ENCODE measurements at regions not wholly inside any gene's neighbourhood (a gene's known extent, or its start where the extent isn't known, plus 50 kb on each side); places are given as distances from the start of the nearest gene placed in this dataset.
A peak's percentile ranks its signal among the peaks of the same experiment; 100 is the strongest.
"Not testable (repeated sequence)": the region's sequence is repeated elsewhere in the genome, so short reads cannot be mapped to it uniquely, and the experiment has no call there.

- DNase-seq, result no peak
Observed at GRCh38 chr18:61669320-61669719, 223.5 kb downstream of the RNF152 start.

DNA sequence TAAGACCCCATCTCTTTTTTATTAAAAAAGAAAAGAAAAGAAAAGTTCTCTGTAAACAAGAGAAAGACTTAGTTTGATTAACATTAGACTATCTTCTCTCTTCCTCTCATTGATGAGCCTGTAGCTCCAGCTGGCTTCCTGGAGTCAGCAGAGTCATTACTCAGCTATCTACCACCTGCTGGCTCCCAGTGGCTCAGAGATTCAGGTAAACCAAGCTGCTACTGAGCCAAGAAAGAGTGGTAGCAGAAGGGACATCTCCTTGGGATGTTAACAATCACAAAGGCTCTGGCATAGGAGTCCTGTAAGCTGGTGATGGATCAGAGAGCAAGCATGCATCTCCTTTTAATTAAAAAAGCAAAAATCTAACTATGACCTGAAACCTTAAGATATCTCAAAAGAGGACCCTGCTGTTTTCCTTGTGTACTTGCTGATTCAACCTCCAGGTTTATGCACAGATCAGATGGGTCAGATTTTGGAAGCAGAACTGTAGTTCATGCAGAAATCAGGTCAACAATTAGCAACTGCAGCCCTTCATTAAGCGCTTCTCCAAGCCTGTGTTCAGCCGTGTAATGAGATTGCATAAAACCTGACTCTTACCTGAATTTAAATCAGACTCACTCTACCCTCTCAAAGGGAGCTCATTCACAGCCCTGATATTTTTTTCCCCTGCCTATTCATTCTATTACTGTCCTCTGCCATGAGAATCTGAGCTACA lies 225.8 kb downstream of the RNF152 start:
- no peak for DNase-seq

DNA sequence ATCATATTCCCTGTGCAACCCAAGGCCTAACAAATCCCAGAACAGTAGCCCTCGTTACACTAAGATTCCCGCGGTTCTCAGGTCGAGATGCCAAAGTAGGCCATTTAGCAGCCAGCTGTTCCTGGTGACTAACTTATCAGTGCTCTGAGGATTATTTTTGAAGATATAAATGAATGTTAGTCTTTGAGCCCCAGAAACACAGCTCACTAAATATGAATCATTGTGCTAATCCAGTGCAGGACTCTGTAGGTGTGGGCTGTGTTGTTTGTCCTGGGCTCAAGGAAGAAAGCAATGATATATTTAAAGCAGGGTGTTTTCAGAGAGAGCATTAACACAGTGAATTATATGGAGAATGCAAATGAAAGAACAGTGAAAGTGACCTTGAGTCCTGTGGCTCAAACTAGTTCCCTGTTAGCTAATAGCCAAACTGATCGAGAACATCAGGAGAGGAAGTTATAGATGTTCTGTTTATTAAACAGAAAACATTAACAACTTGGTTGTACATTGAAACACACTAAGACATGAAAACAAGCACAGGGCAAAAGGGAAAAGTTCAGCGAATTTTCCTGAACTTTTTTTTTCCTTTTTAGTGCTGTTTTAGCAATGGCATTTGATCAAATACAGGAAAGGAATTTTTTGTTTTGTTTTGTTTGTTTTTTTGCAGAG lies 228.3 kb downstream of the RNF152 start:
- DNase-seq, result no peak

GRCh38 chr18:61662726-61663125 lies 230.1 kb downstream of the RNF152 start:
- no peak for DNase-seq

GRCh38 chr18:61658431-61658830 lies 234.4 kb downstream of the RNF152 start:
- no peak for DNase-seq

DNA sequence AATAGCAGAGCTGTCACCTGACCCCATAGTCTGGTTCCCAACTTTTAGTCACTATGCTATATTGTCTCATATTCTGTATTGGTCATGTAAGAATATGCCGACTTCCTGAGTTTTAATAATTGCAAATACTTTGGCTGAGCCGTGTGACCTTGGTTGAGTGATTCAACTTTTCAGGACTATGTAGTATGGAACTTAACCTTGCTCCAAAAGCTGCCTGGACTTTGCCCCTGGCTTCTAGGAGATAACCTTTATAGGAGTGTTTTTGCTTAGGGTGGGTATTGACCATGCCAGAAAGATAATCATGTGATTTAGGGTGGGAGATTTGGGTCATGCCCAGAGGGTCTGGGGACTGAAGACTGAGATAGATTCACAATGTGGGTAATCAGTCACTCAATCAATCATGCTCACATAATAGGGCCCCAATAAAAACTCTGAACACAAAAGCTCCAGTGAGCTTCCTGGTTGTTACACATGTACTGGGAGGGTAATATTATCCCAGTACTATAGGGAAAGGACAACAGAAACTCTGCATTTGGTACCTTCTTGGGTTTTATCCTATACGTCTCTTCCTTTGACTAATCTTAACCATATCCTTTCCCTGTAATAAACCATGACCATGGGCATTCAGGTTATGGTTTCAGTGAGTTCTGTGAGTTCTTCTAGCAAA lies 235.6 kb downstream of the RNF152 start:
- DNase-seq, result no peak

DNA sequence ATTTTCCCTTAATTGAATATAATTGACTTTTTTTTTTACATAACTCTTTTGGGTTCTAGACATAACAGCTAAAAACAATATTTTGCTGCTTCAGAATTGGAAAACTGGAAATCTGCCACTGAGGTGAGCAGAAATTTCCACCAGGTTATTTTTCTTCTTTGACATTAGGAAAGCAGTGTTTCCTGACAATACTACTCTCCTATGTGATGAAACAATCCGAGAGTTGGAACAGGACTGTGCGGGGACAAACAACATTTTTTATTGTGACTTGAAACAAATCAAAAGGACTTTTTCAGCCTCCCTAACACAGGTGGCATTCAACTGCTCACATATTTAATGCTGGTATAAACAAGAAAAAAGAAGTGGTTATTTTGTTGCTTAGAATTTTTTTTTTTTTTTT lies 237.2 kb downstream of the RNF152 start:
- no peak for DNase-seq

GRCh38 chr18:61653823-61654551 lies 238.8 kb downstream of the RNF152 start:
- no peak for DNase-seq

DNA sequence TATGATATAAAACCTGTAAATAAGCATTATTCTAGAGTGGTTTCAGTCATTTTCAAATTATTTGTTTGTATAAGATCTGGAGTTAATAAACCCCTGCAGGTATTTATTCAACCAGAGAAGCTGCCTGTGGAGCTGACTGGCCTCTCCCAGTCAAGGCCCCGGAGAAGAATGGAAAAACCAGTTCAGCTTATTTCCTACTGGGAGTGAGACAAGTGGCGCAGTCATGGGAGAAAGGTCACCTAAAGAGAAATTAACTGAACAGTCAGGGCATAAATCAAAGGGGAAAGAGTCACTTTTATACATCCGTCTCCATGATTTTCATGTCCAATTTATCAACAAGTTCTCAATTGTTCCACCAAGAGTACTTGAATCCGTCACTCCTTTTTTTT lies 240.9 kb downstream of the RNF152 start:
- no peak for DNase-seq

GRCh38 chr18:61651145-61651879 lies 241.5 kb downstream of the RNF152 start:
- no peak for DNase-seq

DNA sequence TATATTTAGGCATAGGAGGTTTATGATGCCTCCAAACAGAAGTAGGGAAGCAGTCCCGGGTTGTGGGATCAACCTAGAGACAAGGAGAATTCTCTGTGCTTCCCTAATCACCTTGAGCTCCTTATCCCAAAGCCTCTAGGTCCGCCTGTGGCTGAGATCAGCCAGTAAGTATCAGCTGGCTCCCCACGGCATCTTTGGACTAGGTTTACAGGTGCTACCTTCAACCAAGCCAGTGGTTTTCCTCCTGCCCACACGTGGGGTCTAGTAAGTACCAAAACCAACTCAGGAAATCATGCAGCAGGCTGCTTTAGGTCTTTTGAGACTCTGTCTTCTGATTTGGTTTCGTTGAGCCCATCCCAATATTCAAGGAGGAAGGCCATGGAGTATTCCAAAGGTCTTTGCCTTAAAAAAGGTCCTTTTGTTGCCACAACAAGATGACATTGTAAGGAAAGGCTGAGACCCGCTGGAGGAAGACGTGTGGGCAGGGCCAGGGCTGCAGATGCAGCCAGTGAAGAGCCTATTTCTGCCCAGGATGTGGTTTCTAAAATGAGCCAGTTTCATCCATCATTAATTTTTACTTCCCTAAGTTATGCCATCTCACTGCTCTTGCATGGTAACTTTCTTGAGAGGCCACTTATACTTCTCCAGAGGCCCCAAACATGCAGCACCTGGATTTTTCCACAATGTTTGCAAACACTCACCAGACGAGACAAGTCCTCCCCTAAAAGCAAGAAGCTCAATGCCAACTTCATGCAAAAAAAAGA lies 248.7 kb downstream of the RNF152 start:
- no peak for DNase-seq

DNA sequence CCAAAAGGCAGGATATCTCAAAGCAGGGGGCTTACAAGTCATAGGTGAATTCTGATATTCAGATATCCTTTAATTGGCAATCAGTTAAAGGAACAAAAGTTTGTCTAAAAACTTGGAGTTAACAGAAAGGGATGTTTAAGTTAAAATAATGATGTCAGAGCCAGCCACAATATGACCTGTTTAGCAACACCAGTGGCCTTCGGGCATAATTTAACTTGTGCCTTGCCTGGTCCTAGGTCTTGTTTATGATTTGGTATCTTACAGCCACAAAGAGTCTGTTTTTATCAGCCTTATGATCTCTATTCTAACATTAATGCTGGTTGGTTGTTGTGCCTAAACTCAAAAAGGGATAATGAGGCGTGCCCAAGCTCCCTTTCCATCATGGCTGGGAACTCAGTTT lies 252.9 kb downstream of the RNF152 start:
- no peak for DNase-seq

GRCh38 chr18:61637905-61638595 lies 254.8 kb downstream of the RNF152 start:
- no peak for DNase-seq

GRCh38 chr18:61637319-61637718 lies 255.5 kb downstream of the RNF152 start:
- DNase-seq, result no peak

DNA sequence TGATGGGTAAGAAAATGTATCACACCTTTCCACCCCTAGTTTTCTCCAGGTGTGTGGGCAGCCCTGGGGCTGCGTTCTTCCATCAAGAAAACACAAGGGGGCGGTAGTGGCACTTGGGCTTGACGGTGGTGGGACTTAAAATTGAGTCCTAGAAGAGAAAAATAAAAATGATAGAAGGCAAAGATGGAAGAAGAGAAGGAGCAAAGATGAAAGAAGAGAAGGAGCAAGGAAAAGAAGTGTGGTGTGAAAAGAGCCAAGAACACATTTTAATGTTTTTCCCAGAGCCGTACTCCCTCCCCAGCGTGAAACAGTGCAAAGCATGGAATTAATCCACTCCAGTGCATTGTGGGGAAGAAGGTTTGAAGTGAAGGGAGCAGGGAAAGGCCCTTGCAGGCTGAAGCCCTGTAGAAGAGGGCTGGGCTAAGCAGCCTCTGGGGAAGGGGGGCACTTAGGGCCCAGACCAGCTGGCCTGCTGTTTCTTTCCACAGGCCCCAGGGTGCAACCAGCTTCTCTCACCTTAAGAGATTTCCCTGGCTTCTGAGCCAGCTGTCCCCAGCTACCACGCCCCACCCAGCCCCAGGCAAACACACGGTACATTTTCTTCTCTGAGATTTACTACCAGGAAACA lies 256.8 kb downstream of the RNF152 start:
- peak; percentile 46 for DNase-seq

GRCh38 chr18:61628085-61628484 lies 264.7 kb downstream of the RNF152 start:
- no peak for DNase-seq

DNA sequence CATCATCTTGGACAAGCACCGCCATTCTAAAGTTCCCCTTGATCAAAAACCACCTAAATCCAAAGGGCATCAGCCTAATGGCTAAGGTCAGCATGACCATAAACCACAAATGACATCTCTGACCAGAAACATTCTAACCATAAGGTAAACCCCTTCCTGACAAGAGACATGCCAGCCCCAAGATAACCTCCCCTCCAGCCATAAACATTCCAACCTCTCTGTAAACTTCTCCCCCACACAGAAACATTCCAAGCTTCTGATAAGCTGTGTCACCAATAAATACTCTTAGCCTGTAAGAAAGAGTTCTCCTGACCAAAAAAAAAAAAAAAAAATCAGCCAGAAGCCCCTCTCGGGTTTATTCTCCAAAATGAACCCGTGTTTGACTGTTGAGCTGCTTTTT lies 268.2 kb downstream of the RNF152 start:
- DNase-seq, result not testable (repeated sequence)

DNA sequence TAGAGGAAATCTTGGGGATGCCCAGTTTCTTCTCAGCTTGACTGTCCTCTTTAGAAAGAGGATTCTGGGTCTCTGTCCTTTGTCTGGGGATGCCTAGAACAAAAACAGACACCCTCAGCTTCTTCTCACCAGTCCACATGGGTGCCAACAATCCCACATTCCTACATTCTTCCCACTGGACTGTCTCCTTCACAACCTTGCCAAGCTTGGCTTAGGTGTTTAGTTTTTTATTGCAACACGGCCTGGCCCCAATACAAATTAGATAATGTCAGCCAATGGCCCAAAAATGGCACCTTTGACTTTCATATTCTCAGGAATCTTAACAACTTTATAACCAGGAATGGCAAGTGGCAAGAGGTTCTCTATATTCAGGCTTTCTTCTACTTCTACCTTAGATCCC lies 273.0 kb downstream of the RNF152 start:
- no peak for DNase-seq

DNA sequence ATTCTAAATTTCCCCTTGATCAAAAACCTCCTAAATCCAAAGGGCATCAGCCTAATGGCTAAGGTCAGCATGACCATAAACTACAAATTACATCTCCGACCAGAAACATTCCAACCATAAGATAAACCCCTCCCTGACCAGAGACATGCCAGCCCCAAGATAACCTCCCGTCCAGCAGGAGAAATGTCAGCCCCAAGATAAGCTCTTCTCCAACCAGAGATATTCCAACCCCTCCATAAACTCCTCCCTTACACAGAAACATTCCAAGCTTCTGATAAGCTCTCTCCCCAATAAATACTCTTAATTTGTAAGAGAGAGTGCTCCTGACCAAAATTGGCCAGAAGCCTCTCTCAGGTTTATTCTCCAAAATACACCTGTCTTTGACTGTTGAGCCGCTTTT lies 274.0 kb downstream of the RNF152 start:
- DNase-seq, result no peak

DNA sequence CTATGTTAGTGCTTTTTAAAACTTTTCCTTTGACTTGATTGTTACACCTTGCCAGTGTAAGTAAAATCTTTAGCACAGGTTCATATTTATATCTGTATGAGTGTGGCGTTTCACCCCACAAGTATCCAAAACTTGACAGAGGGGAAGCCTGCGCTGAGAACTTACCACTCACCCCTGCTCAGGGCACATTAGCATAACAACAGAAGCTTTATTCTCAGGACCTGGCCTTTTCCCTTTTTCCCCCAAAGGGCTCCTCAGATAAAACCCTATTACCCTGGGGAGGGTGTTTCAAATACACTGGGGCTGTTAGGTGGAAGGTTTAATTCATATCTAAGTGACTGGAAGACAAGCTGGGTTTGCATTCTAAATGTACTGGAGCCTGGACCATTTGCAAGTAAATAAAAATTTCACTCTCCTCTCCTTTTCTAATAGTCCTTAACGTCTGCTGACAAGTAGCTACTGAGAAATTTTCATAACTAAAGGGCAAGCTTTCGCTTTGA lies 276.6 kb downstream of the RNF152 start:
- DNase-seq, result no peak

DNA sequence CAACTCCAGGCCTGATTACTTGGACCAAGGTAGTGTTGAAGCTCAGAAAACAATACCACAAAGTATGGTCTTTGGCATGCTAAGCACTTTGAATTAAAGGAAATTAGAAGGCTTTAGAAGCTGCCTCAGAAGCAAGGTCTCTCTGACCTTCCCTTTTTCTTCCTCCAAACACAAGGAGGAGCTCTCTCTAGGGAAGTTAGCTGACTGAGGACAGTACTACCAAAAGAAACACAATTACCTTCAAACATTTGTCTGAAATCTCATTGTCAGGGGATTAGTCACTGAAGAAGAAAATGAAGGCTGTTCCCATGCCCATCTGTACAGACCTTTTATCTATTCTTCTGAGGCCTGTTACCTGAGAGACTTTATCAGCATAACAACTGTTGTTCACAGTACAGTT lies 279.3 kb downstream of the CDH20 start:
- no peak for DNase-seq
